SK-N-SH treated with all-trans-retinoic acid at 6 μM for 48 hours (cell line): ENCODE measurements at regions not wholly inside any gene's neighbourhood (a gene's known extent, or its start where the extent isn't known, plus 50 kb on each side); places are given as distances from the start of the nearest gene placed in this dataset.

ENCODE experiments used
- ARNTL ChIP-seq: fragments of 450-650 bp; formaldehyde crosslinking; IDR thresholded peaks from 2 replicates; pipeline ENCODE4 v1.5.0; 2020; ENCODE audit warnings: low read depth, mild to moderate bottlenecking, moderate library complexity, borderline replicate concordance
- CSDC2 ChIP-seq: fragments of 250-450 bp; sonication (Bioruptor Pico); IDR thresholded peaks from 2 replicates; pipeline ENCODE4 v1.5.0; 2020; ENCODE audit warnings: mild to moderate bottlenecking, moderate library complexity
- CSRNP3 ChIP-seq: fragments of 250-450 bp; sonication (Bioruptor Pico); IDR thresholded peaks from 2 replicates; pipeline ENCODE4 v1.5.1; 2021; ENCODE audit warnings: mild to moderate bottlenecking, moderate library complexity
- ISL1 ChIP-seq: fragments of 250-450 bp; sonication (Bioruptor Pico); IDR thresholded peaks from 2 replicates; pipeline ENCODE4 v2.1.2; 2022; ENCODE audit warnings: mild to moderate bottlenecking, moderate library complexity
- OSR1 ChIP-seq: fragments of 250-450 bp; sonication (Bioruptor Pico); IDR thresholded peaks from 2 replicates; pipeline ENCODE4 v1.8.0; 2022; ENCODE audit warnings: moderate library complexity, mild to moderate bottlenecking, inconsistent platforms
- PATZ1 ChIP-seq: fragments of 250-450 bp; sonication (Bioruptor Pico); IDR thresholded peaks from 2 replicates; pipeline ENCODE4 v1.8.0; 2020; ENCODE audit warnings: mild to moderate bottlenecking, moderate library complexity, borderline replicate concordance
- RARB ChIP-seq: fragments of 250-450 bp; sonication (Bioruptor Pico); IDR thresholded peaks from 2 replicates; pipeline ENCODE4 v1.8.0; 2021; ENCODE audit warnings: mild to moderate bottlenecking, moderate library complexity
- SNAI2 ChIP-seq: fragments of 250-450 bp; sonication (Bioruptor Pico); IDR thresholded peaks from 2 replicates; pipeline ENCODE4 v1.5.0; 2020; ENCODE audit warnings: mild to moderate bottlenecking, moderate library complexity
- TCF4 ChIP-seq: fragments of 250-450 bp; sonication (Bioruptor Pico); IDR thresholded peaks from 2 replicates; pipeline ENCODE4 v1.8.0; 2021; ENCODE audit warnings: mild to moderate bottlenecking, moderate library complexity, borderline replicate concordance
- TOX ChIP-seq: fragments of 250-450 bp; sonication (Bioruptor Pico); IDR thresholded peaks from 2 replicates; pipeline ENCODE4 v1.8.0; 2021; ENCODE audit warnings: mild to moderate bottlenecking, moderate library complexity, borderline replicate concordance
- ZC3H10 ChIP-seq: fragments of 250-450 bp; sonication (Bioruptor Pico); IDR thresholded peaks from 2 replicates; pipeline ENCODE4 v1.5.1; 2021; ENCODE audit warnings: mild to moderate bottlenecking, moderate library complexity
- ZFP3 ChIP-seq: fragments of 250-450 bp; sonication (Bioruptor Pico); IDR thresholded peaks from 2 replicates; pipeline ENCODE4 v1.5.0; 2020; ENCODE audit warnings: mild to moderate bottlenecking, moderate library complexity
- ZFP30 ChIP-seq: fragments of 450-650 bp; formaldehyde crosslinking; IDR thresholded peaks from 2 replicates; pipeline ENCODE4 v1.5.0; 2022; ENCODE audit warnings: mild to moderate bottlenecking, moderate library complexity
- TF ChIP-seq, protein P1 (sequence below): fragments of 250-450 bp; sonication (Bioruptor Pico); IDR thresholded peaks from 2 replicates; pipeline ENCODE4 v1.5.0; 2020; ENCODE audit warnings: mild to moderate bottlenecking, moderate library complexity

GRCh38 chr5:125976421-125977000, 446.7 kb upstream of the GRAMD2B start:
- TF ChIP-seq ZFP3 (CRISPR knock-in tag) (no peak), RARB (CRISPR knock-in tag) (no peak), SNAI2 (CRISPR knock-in tag) (no peak), PATZ1 (no peak), ISL1 (CRISPR knock-in tag) (no peak), ZC3H10 (CRISPR knock-in tag) (no peak), TOX (CRISPR knock-in tag) (no peak), OSR1 (CRISPR knock-in tag) (no peak), ARNTL (CRISPR knock-in tag) (no peak), TCF4 (CRISPR knock-in tag) (no peak; the same call in 1 of the 2 replicates), CSDC2 (CRISPR knock-in tag) (no peak), CSRNP3 (CRISPR knock-in tag) (no peak), ZFP30 (no peak)
- TF ChIP-seq, protein P1, sequence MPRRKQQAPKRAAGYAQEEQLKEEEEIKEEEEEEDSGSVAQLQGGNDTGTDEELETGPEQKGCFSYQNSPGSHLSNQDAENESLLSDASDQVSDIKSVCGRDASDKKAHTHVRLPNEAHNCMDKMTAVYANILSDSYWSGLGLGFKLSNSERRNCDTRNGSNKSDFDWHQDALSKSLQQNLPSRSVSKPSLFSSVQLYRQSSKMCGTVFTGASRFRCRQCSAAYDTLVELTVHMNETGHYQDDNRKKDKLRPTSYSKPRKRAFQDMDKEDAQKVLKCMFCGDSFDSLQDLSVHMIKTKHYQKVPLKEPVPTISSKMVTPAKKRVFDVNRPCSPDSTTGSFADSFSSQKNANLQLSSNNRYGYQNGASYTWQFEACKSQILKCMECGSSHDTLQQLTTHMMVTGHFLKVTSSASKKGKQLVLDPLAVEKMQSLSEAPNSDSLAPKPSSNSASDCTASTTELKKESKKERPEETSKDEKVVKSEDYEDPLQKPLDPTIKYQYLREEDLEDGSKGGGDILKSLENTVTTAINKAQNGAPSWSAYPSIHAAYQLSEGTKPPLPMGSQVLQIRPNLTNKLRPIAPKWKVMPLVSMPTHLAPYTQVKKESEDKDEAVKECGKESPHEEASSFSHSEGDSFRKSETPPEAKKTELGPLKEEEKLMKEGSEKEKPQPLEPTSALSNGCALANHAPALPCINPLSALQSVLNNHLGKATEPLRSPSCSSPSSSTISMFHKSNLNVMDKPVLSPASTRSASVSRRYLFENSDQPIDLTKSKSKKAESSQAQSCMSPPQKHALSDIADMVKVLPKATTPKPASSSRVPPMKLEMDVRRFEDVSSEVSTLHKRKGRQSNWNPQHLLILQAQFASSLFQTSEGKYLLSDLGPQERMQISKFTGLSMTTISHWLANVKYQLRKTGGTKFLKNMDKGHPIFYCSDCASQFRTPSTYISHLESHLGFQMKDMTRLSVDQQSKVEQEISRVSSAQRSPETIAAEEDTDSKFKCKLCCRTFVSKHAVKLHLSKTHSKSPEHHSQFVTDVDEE (CRISPR knock-in tag), result no peak
